Lung (tissue), 11 donors: ENCODE measurements at regions not wholly inside any gene's neighbourhood (a gene's known extent, or its start where the extent isn't known, plus 50 kb on each side); places are given as distances from the start of the nearest gene placed in this dataset.

Source experiments
- ATAC-seq: fragments of 200-7000 bp; cut with Tn5 transposase; one replicate; pipeline ENCODE4 v1.9.1; 2020; ENCODE audit warnings: moderate number of reproducible peaks; ENCODE audit not compliant: insufficient read depth, low FRiP score
- DNase-seq, 3 donors: peaks; one replicate each; pipeline ENCODE4 v3.0.0-alpha.2; 2013 to 2017
- H3K27ac ChIP-seq, 2 donors: one replicate each; pipeline ENCODE4 v1.5.1; 2013; ENCODE audit warnings: mild to moderate bottlenecking in 2 of 2, moderate library complexity in 2 of 2, control low read depth in 1 of 2, inconsistent platforms in 1 of 2, low read depth in 1 of 2, low read length in 1 of 2
- H3K27me3 ChIP-seq, 3 donors: one replicate each; pipeline ENCODE4 v1.5.1; 2013; ENCODE audit warnings: low read length in 2 of 3; ENCODE audit not compliant: control insufficient read depth in 3 of 3, insufficient read depth in 3 of 3
- H3K36me3 ChIP-seq, 4 donors: one replicate each; pipeline ENCODE4 v1.5.1; 2013; ENCODE audit warnings: low read length in 4 of 4, mild to moderate bottlenecking in 1 of 4, moderate library complexity in 1 of 4; ENCODE audit not compliant: control insufficient read depth in 4 of 4, insufficient read depth in 4 of 4
- H3K4me1 ChIP-seq, 5 donors: one replicate each; pipeline ENCODE4 v1.5.1; 2013; ENCODE audit warnings: low read length in 5 of 5, mild to moderate bottlenecking in 2 of 5, moderate library complexity in 1 of 5; ENCODE audit not compliant: control insufficient read depth in 5 of 5, insufficient read depth in 5 of 5
- H3K4me3 ChIP-seq: one replicate; pipeline ENCODE4 v1.5.1; 2013; ENCODE audit warnings: mild to moderate bottlenecking, control low read depth, moderate library complexity
- H3K9ac ChIP-seq, 2 donors: one replicate each; pipeline ENCODE4 v1.5.1; 2013; ENCODE audit warnings: low read length in 2 of 2, control low read depth in 1 of 2; ENCODE audit not compliant: insufficient read depth in 1 of 2
- H3K9me3 ChIP-seq, 4 donors: one replicate each; pipeline ENCODE4 v1.5.1; 2013; ENCODE audit warnings: low read length in 3 of 4, mild to moderate bottlenecking in 1 of 4, moderate library complexity in 1 of 4; ENCODE audit not compliant: control insufficient read depth in 4 of 4, insufficient read depth in 3 of 4
- WGBS, 2 donors: extraction: QIAGEN DNeasy Blood & Tissue Kit; methylation state at CpG; one replicate each; pipeline ENCODE4 v1.1.7; 2013; 5-methylcytosine and 5-hydroxymethylcytosine counted together
- TF ChIP-seq, protein P1 (sequence below): IDR thresholded peaks from 2 replicates; pipeline ENCODE4 v1.5.1; 2012; ENCODE audit warnings: mild to moderate bottlenecking; ENCODE audit errors: control extremely low read depth, extremely low read depth
- donor health status: control.
- donor health status: control.
- donor health status: Bipolar disorder and iron deficiency.
- donor health status: healthy.
- donor health status: DM: yes; HTN: yes; CAD: no.

DNA sequence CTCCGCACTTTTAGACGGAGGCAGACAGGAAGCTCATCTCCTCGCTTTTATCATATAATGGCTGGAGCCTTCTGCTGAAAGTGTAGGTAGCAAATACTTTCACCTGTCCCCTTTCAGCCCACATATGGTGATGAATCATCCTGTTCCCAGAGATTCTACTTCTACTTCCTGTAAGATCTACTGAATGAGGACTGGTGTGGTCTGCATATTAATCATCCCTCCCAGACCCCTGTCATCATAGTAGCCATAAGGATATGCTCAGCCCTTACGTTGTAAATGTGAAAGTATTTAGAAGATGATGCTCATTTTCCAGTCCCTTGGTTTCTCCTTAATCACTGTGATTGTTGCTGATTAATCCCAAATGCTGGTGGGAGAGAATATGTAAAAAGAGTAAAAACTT, 268.2 kb upstream of the GRIP1 start:
- TF ChIP-seq, protein P1, sequence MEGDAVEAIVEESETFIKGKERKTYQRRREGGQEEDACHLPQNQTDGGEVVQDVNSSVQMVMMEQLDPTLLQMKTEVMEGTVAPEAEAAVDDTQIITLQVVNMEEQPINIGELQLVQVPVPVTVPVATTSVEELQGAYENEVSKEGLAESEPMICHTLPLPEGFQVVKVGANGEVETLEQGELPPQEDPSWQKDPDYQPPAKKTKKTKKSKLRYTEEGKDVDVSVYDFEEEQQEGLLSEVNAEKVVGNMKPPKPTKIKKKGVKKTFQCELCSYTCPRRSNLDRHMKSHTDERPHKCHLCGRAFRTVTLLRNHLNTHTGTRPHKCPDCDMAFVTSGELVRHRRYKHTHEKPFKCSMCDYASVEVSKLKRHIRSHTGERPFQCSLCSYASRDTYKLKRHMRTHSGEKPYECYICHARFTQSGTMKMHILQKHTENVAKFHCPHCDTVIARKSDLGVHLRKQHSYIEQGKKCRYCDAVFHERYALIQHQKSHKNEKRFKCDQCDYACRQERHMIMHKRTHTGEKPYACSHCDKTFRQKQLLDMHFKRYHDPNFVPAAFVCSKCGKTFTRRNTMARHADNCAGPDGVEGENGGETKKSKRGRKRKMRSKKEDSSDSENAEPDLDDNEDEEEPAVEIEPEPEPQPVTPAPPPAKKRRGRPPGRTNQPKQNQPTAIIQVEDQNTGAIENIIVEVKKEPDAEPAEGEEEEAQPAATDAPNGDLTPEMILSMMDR = no peak
- Histone ChIP-seq H3K9ac (no peak overlapping the region), H3K27ac (no peak overlapping the region), H3K9me3 (no peaks in the 10 kb centered on the region), H3K36me3 (no peaks in the 10 kb centered on the region), H3K27me3 (no peaks in the 10 kb centered on the region), H3K4me1 (no peaks in the 10 kb centered on the region), H3K4me3 (no peak overlapping the region)
- ATAC-seq (no peak), DNase-seq (no peak)
- WGBS, 2 donors = 76 to 89% methylated on average over 4 of the region's 4 CpGs

DNA sequence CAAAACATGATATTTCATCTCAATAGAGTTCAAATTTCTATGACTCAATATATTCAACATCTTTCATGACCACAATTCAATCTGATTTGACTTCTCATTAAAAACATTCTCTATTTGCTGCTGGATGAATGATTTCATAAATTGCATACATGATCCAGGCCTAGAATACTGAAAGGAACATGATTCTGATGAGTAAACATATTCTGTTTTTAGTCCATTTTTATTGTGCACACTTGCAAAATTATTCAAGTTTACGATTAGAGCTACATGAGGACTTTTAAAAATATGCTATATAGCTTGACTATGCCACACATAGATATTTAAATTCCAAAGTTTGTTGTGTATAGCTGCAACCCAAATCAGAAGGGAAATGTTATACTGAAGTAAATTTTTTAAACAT, 273.8 kb upstream of the GRIP1 start:
- no peak for DNase-seq
- 77 to 92% methylated on average over 1 of the region's 1 CpG for WGBS, 2 donors
- Histone ChIP-seq H3K36me3 (no peaks in the 10 kb centered on the region), H3K9me3 (no peaks in the 10 kb centered on the region), H3K4me3 (no peak overlapping the region), H3K9ac (no peak overlapping the region), H3K27me3 (no peaks in the 10 kb centered on the region), H3K4me1 (no peaks in the 10 kb centered on the region), H3K27ac (no peak overlapping the region)
- TF ChIP-seq, protein P1 = no peak
- no peak for ATAC-seq

DNA sequence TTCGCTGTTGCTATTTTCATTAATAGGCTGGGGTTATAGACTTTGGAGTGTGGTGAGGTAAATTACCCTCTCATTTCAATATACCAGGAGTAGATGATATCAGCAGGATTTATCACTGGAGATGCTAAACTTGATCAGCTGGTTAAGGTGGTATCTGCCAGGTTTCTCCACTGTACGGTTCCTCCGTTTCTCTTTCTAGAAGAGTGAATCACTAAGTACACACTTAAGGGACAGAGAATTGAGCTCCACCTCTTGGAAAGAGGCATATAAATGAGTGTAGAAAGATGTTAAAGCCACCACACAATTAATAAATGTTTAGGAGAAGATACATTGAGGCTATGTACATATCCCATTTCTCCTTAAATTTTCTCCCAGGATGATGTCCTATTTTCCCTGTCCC, 277.4 kb upstream of the GRIP1 start:
- TF ChIP-seq, protein P1 = no peak
- ATAC-seq (no peak), DNase-seq (no peak)
- no peaks in the 10 kb centered on the region for H3K9me3 ChIP-seq
- H3K27ac ChIP-seq = no peak overlapping the region
- no peaks in the 10 kb centered on the region for H3K4me1 ChIP-seq
- H3K27me3 ChIP-seq = no peaks in the 10 kb centered on the region
- H3K36me3 ChIP-seq = no peaks in the 10 kb centered on the region
- H3K9ac ChIP-seq = no peak overlapping the region
- no peak overlapping the region for H3K4me3 ChIP-seq
- WGBS, 2 donors = 90 to 95% methylated on average over 3 of the region's 3 CpGs

DNA sequence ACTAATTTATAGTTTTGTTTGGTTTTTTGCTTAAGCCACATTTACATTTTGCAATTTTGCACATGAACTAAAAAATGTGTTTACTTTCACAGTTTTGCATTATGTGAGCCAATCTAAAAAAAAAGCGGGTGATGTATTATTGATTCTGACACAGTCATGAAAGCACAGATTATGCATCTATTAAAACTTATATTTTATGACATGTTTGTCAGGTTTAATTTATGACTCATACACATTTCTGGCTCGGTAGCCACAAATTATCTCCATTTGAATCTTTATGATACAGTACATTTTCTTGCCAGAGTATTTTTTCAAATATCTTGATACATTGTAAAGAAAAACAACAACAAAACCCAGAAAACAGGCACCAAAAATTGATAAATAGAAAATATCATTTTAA, 280.4 kb upstream of the GRIP1 start:
- Histone ChIP-seq H3K9ac (no peak overlapping the region), H3K27ac (no peak overlapping the region), H3K4me1 (no peaks in the 10 kb centered on the region), H3K4me3 (no peak overlapping the region), H3K27me3 (no peaks in the 10 kb centered on the region), H3K36me3 (no peaks in the 10 kb centered on the region), H3K9me3 (no peaks in the 10 kb centered on the region)
- DNase-seq (no peak), ATAC-seq (no peak)
- 76 to 79% methylated on average over 2 of the region's 2 CpGs for WGBS, 2 donors
- TF ChIP-seq, protein P1 = no peak
